Neural crest cell (in vitro differentiated cells): ENCODE measurements at regions not wholly inside any gene's neighbourhood (a gene's known extent, or its start where the extent isn't known, plus 50 kb on each side); places are given as distances from the start of the nearest gene placed in this dataset.

Experiments
- DNase-seq: peaks from one replicate; pipeline ENCODE4 v3.0.0; 2021; ENCODE audit warnings: low read depth, mixed read lengths, low spot score
- H3K27ac Mint-ChIP-seq: one replicate; pipeline ENCODE4 v1.8.0; 2021; ENCODE audit warnings: mild to moderate bottlenecking, mixed read lengths; ENCODE audit not compliant: unreplicated experiment
- H3K27me3 Mint-ChIP-seq: 2 replicates; pipeline ENCODE4 v1.8.0; 2021; ENCODE audit warnings: low read depth, mild to moderate bottlenecking, mixed read lengths
- H3K36me3 Mint-ChIP-seq: 2 replicates; pipeline ENCODE4 v1.8.0; 2021; ENCODE audit warnings: low read depth, mild to moderate bottlenecking, mixed read lengths
- H3K4me1 Mint-ChIP-seq: 2 replicates; pipeline ENCODE4 v1.8.0; 2021; ENCODE audit warnings: mixed read lengths
- H3K4me3 Mint-ChIP-seq: one replicate; pipeline ENCODE4 v1.8.0; 2021; ENCODE audit warnings: mild to moderate bottlenecking, mixed read lengths
- H3K9me3 Mint-ChIP-seq: 2 replicates; pipeline ENCODE4 v1.8.0; 2021; ENCODE audit warnings: mixed read lengths
- CTCF ChIP-seq: fragments of 200-600 bp; sonication (generic); conservative IDR thresholded peaks from 2 replicates; pipeline ENCODE4 v1.5.0; 2021; ENCODE audit warnings: antibody characterized with exemption, mild to moderate bottlenecking

DNA sequence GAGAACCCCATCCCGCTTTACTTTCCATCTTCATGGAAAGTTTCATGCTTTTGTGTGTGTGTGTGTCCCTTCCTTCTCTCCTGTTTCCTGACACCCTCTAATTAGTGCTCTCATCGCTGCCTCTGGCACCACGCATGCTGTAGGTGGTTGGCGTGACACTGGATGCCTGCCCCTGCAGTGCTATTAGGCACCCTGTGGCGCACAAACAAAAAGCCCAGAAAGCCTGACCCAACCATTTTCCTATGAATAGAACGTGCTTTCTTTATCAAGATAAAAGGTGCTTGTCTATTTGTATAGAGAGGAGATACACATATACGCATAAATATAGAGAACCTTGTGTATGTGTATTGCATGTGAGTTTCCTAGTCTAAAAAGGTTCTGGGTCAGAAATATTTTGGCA lies 120.8 kb upstream of the CDCA7L start:
- DNase-seq, result no peak
- no peaks in the 10 kb centered on the region for H3K36me3 Mint-ChIP-seq
- no peak overlapping the region for H3K27ac Mint-ChIP-seq

DNA sequence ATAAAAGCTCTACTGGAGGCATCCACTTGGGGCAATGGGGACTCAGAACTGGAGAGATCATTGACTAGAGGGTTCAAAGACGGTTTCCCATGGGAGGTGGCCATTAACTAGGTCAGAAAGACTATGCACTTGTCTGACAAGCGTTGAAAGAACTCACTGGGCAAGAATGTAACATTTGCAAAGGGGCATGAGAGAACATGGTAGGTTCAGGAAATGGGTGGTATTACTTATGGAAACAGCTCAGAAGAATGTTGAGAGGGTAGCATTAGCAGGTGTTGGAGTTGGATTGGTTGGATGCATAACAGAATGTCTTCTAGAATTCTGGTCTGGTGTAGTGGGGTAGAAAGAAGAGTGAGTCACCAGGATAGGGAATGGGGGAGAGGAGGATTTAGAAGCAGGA lies 119.1 kb upstream of the CDCA7L start:
- TF ChIP-seq CTCF, result no peak
- Mint-ChIP-seq H3K9me3 (no peaks in the 10 kb centered on the region), H3K36me3 (no peaks in the 10 kb centered on the region), H3K4me3 (no peak overlapping the region), H3K27me3 (peaks cover 5% of the 10 kb centered on the region), H3K27ac (no peak overlapping the region), H3K4me1 (peaks cover 9% of the 10 kb centered on the region)
- no peak for DNase-seq

More for the DNA sequence above, 120.8 kb upstream of the CDCA7L start:
- Mint-ChIP-seq H3K27me3 (peaks cover 5% of the 10 kb centered on the region), H3K4me3 (no peak overlapping the region), H3K9me3 (no peaks in the 10 kb centered on the region), H3K4me1 (peaks cover 9% of the 10 kb centered on the region)
- no peak for TF ChIP-seq CTCF

DNA sequence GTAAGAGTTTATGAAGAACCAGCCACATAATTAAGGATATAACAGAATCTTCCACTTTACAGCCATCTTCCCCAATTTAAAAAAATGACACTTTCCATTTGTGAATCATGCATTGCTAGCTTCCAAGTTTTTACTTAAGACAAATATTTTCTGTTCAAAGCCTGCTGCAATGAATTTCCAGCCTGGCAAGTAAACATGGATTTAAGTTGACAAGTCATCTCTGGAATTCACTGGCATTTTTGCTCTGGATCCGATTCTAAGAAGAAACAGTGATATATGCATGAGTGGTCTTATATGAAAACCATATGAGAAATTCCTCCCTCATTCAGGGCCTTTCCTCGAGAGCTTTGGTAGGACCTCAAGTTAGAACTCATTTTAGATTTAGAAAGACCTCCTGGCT lies 116.1 kb upstream of the CDCA7L start:
- Mint-ChIP-seq H3K27me3 (peaks cover 3% of the 10 kb centered on the region), H3K27ac (no peak overlapping the region), H3K4me1 (peaks cover 9% of the 10 kb centered on the region), H3K36me3 (no peaks in the 10 kb centered on the region), H3K9me3 (peaks cover 2% of the 10 kb centered on the region), H3K4me3 (no peak overlapping the region)
- DNase-seq, result no peak
- no peak for TF ChIP-seq CTCF

DNA sequence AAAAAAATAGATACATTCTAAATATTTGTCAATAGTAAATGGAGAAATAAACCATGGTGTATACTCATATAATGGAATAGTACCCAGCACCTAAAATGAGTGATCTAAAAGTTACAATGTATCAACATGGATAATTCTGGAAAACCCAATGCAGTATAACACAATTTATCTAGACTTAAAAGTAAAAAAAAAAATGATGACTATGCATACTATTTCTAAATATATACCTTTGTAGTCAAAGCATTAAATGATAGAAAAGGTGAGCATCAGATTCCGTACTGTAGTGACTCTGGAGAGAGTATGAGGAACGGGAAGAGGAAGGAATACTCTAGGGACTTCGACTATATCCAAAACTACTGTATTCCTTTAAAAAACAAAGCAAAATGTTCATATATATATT lies 115.2 kb upstream of the CDCA7L start:
- Mint-ChIP-seq H3K4me1 (peaks cover under 1% of the 10 kb centered on the region), H3K36me3 (no peaks in the 10 kb centered on the region), H3K4me3 (no peak overlapping the region), H3K27me3 (no peaks in the 10 kb centered on the region), H3K27ac (no peak overlapping the region), H3K9me3 (peaks cover 2% of the 10 kb centered on the region)
- TF ChIP-seq CTCF, result no peak
- DNase-seq, result no peak

DNA sequence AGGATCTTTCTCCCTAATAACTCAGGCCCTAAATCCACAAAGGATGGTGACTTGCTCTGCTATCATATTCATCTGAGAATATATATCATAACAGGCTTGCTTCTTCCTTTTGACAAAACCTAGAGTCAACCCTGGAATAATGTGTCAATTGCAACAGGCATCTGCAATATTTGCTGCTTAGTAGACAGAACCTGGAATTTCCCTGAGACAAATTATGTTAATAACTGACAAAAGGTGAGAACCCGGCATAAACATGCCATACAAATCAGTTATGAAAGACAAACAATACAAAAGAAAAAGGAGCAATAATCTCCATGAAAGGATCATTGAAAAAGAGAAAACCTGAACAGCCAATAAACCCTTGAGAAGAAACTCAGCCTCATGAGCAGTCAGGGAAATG lies 114.5 kb upstream of the CDCA7L start:
- no peak overlapping the region for H3K4me3 Mint-ChIP-seq
- H3K27ac Mint-ChIP-seq, result no peak overlapping the region
- peaks cover 2% of the 10 kb centered on the region for H3K9me3 Mint-ChIP-seq
- DNase-seq, result no peak
- no peaks in the 10 kb centered on the region for H3K27me3 Mint-ChIP-seq
- TF ChIP-seq CTCF, result no peak
- H3K36me3 Mint-ChIP-seq, result no peaks in the 10 kb centered on the region
- no peaks in the 10 kb centered on the region for H3K4me1 Mint-ChIP-seq

- no peak for TF ChIP-seq CTCF
- peaks cover 14% of the 10 kb centered on the region for H3K4me1 Mint-ChIP-seq
- H3K9me3 Mint-ChIP-seq, result peaks cover 2% of the 10 kb centered on the region
- peaks cover 7% of the 10 kb centered on the region for H3K27me3 Mint-ChIP-seq
- no peak overlapping the region for H3K4me3 Mint-ChIP-seq
- no peak for DNase-seq
- no peaks in the 10 kb centered on the region for H3K36me3 Mint-ChIP-seq
- no peak overlapping the region for H3K27ac Mint-ChIP-seq
These were observed 109.5 kb upstream of the CDCA7L start for GRCh38 chr7:22055226-22055625.
